ENCODE measurements at regions not wholly inside any gene's neighbourhood (a gene's known extent, or its start where the extent isn't known, plus 50 kb on each side); places are given as distances from the start of the nearest gene placed in this dataset.

DNA sequence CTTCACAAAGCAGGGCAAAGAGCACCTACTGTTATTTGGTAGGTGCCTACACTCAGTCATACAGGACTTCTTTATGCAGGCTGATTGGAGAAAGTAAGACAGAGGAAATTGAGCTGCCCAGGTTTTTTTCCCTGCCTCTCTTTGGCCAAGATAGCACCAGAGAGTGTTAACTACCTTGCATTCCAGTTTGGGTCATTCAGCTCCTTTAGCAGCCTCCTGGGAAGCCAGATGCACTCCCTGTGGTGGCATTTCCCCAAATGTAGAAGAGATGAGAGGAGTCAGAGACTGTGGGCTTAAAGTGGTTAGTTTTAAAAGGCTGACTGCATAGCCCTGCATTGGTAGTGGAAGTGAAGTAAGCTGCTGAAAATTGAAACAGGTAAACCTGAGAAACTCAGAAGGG, 358.4 kb downstream of the BCKDHB start:
- CTCF ChIA-PET: no interaction called here
- intact Hi-C loops (cut with micrococcal nuclease; ENCODE audit: unreplicated experiment): no loop called here
- no peak overlapping the region for H3K4me3 Mint-ChIP-seq (ENCODE audit: low read depth, unreplicated experiment)
- no peaks in the 10 kb centered on the region for H3K4me1 Mint-ChIP-seq (ENCODE audit: low read depth, unreplicated experiment)
- H3K36me3 Mint-ChIP-seq (ENCODE audit: insufficient read depth, unreplicated experiment): no peaks in the 10 kb centered on the region
- DNase-seq: no peak
- H3K27ac Mint-ChIP-seq (ENCODE audit: unreplicated experiment): no peak overlapping the region
- no TSS peak for BruUV-seq (replicated peaks)
- H3K9me3 Mint-ChIP-seq (ENCODE audit: low read depth, unreplicated experiment): no peaks in the 10 kb centered on the region
- no peaks in the 10 kb centered on the region for H3K27me3 Mint-ChIP-seq (ENCODE audit: unreplicated experiment)
- no peak for TF ChIP-seq CTCF (IDR thresholded peaks at IDR 0.05; ENCODE audit: unreplicated experiment)

GRCh38 chr6:80463197-80463596, 356.7 kb downstream of the BCKDHB start:
- no peak for DNase-seq
- no peak overlapping the region for H3K27ac Mint-ChIP-seq (ENCODE audit: unreplicated experiment)
- CTCF ChIA-PET: no interaction called here
- no peak for TF ChIP-seq CTCF (IDR thresholded peaks at IDR 0.05; ENCODE audit: unreplicated experiment)
- BruUV-seq (replicated peaks): no TSS peak
- H3K4me1 Mint-ChIP-seq (ENCODE audit: low read depth, unreplicated experiment): no peaks in the 10 kb centered on the region
- no peaks in the 10 kb centered on the region for H3K36me3 Mint-ChIP-seq (ENCODE audit: insufficient read depth, unreplicated experiment)
- no peak overlapping the region for H3K4me3 Mint-ChIP-seq (ENCODE audit: low read depth, unreplicated experiment)
- no peaks in the 10 kb centered on the region for H3K9me3 Mint-ChIP-seq (ENCODE audit: low read depth, unreplicated experiment)
- no peaks in the 10 kb centered on the region for H3K27me3 Mint-ChIP-seq (ENCODE audit: unreplicated experiment)
- intact Hi-C loops (cut with micrococcal nuclease; ENCODE audit: unreplicated experiment): no loop called here

DNA sequence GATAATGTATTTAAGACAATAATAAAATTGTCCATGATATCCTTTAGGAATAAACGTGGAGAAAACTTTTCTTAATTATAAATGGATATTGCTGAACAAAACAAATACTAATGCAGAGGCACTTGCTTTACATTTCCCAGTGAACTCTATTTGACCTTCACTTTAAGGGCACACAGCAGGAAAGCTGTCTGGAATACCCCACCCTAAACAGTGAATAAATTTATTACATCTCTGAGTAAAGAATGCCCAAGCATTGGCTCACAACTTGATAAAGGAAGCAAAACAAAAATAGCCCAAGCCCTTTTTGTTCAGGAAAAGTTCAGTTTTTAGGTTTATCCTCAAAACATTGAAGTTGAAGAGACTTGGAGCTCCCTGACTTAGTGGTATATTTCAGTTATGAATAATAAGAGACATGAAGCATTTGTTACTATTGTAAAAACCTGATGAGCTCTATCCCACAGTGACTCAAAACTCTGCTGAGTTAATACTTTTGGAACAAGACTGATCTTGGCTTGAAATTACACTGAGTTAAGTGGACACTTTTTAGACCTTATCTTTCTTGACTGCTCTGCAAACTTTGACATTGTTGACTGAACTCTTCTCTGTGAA, 353.9 kb downstream of the BCKDHB start:
- H3K4me1 Mint-ChIP-seq (ENCODE audit: low read depth, unreplicated experiment): peaks cover 13% of the 10 kb centered on the region
- CTCF ChIA-PET: no interaction called here
- no peaks in the 10 kb centered on the region for H3K27me3 Mint-ChIP-seq (ENCODE audit: unreplicated experiment)
- H3K4me3 Mint-ChIP-seq (ENCODE audit: low read depth, unreplicated experiment): no peak overlapping the region
- no peak overlapping the region for H3K27ac Mint-ChIP-seq (ENCODE audit: unreplicated experiment)
- BruUV-seq (replicated peaks): no TSS peak
- DNase-seq: no peak
- no peak for TF ChIP-seq CTCF (IDR thresholded peaks at IDR 0.05; ENCODE audit: unreplicated experiment)
- intact Hi-C loops (cut with micrococcal nuclease; ENCODE audit: unreplicated experiment): no loop called here
- H3K36me3 Mint-ChIP-seq (ENCODE audit: insufficient read depth, unreplicated experiment): no peaks in the 10 kb centered on the region
- H3K9me3 Mint-ChIP-seq (ENCODE audit: low read depth, unreplicated experiment): no peaks in the 10 kb centered on the region

- TF ChIP-seq CTCF (IDR thresholded peaks at IDR 0.05; ENCODE audit: unreplicated experiment): no peak
- DNase-seq: peak; percentile 52
- Mint-ChIP-seq H3K27ac (ENCODE audit: unreplicated experiment) (no peak overlapping the region), H3K4me3 (ENCODE audit: low read depth, unreplicated experiment) (no peak overlapping the region), H3K36me3 (ENCODE audit: insufficient read depth, unreplicated experiment) (no peaks in the 10 kb centered on the region), H3K9me3 (ENCODE audit: low read depth, unreplicated experiment) (no peaks in the 10 kb centered on the region), H3K27me3 (ENCODE audit: unreplicated experiment) (no peaks in the 10 kb centered on the region), H3K4me1 (ENCODE audit: low read depth, unreplicated experiment) (peaks cover 33% of the 10 kb centered on the region)
- CTCF ChIA-PET: interaction anchor here (0.6 to 1.0 kb wide), 2 partner anchors 19 to 119 kb away, joined by 3 to 4 read pairs; no protein-coding TSS in a partner anchor
- intact Hi-C loops (cut with micrococcal nuclease; ENCODE audit: unreplicated experiment): loop anchor here (10.0 kb wide), 1 partner anchor 243 kb away; no protein-coding TSS in a partner anchor
- BruUV-seq (replicated peaks): no TSS peak
Observed at GRCh38 chr6:80457439-80457933, 351.0 kb downstream of the BCKDHB start.

Data from Calu3 (cell line).